A673 (cell line): ENCODE measurements at regions not wholly inside any gene's neighbourhood (a gene's known extent, or its start where the extent isn't known, plus 50 kb on each side); places are given as distances from the start of the nearest gene placed in this dataset.

Experiments
- BruUV-seq: library from RNA; stranded (reverse); fragments of 400-500 nt; replicated peaks from 2 replicates; lab custom pipeline; 2021; lab: Mats Ljungman, UMichigan
- CTCF ChIA-PET: fragments of 300-600 bp; sonication (Branson Sonifier 250); formaldehyde crosslinking; loops from one replicate; lab custom pipeline; 2022; ENCODE audit warnings: antibody characterized with exemption; lab: Charles Lee
- POLR2A ChIA-PET: fragments of 300-600 bp; sonication (Branson Sonifier 250); formaldehyde crosslinking; loops from one replicate; lab custom pipeline; 2022; ENCODE audit warnings: antibody characterized with exemption; ENCODE audit not compliant: low non-redundant PET; lab: Charles Lee
- DNase-seq: peaks from one replicate; pipeline ENCODE4 v3.0.0-alpha.2; 2015; ENCODE audit warnings: low spot score
- H3K27ac ChIP-seq: fragments of 200-600 bp; sonication (generic); 2 replicates; pipeline ENCODE4 v1.5.1; 2016; ENCODE audit warnings: mixed run types, low read depth, mild to moderate bottlenecking, mixed read lengths, antibody characterized with exemption, low read length; ENCODE audit not compliant: poor library complexity, severe bottlenecking
- H3K27me3 ChIP-seq: fragments of 200-600 bp; sonication (generic); replicated peaks from 2 replicates; pipeline ENCODE4 v1.6.1; 2017; ENCODE audit warnings: mixed run types, low read depth, mild to moderate bottlenecking, mixed read lengths, antibody characterized with exemption, low read length; ENCODE audit not compliant: insufficient read depth, poor library complexity
- H3K36me3 ChIP-seq: fragments of 200-600 bp; sonication (generic); 2 replicates; pipeline ENCODE4 v1.6.1; 2016; ENCODE audit warnings: mixed run types, mild to moderate bottlenecking, mixed read lengths, antibody characterized with exemption, low read length; ENCODE audit not compliant: insufficient read depth, poor library complexity, severe bottlenecking
- H3K4me1 ChIP-seq: fragments of 200-600 bp; sonication (generic); 2 replicates; pipeline ENCODE4 v1.6.1; 2017; ENCODE audit warnings: mixed run types, mild to moderate bottlenecking, mixed read lengths, antibody characterized with exemption, low read length; ENCODE audit not compliant: insufficient read depth, poor library complexity, severe bottlenecking
- H3K4me3 ChIP-seq: fragments of 200-600 bp; sonication (generic); 2 replicates; pipeline ENCODE4 v1.5.1; 2016; ENCODE audit warnings: low read depth, mixed run types, mild to moderate bottlenecking, mixed read lengths, low read length; ENCODE audit not compliant: poor library complexity, severe bottlenecking
- H3K9me3 ChIP-seq: fragments of 200-600 bp; sonication (generic); 2 replicates; pipeline ENCODE4 v1.6.1; 2016; ENCODE audit warnings: mixed run types, low read depth, mild to moderate bottlenecking, mixed read lengths, antibody characterized with exemption, low read length; ENCODE audit not compliant: poor library complexity, severe bottlenecking
- CTCF ChIP-seq: fragments of 300-800, 200-600 bp; sonication (generic); conservative IDR thresholded peaks from 2 replicates; pipeline ENCODE4 v1.5.1; 2017; ENCODE audit warnings: low read depth, mild to moderate bottlenecking, antibody characterized with exemption, low read length, moderate library complexity, mixed read lengths
- EZH2 ChIP-seq: fragments of 200-600 bp; sonication (generic); IDR thresholded peaks from 2 replicates; pipeline ENCODE4 v1.6.1; 2017; ENCODE audit warnings: borderline replicate concordance, low read depth, mild to moderate bottlenecking, mixed read lengths, antibody characterized with exemption, low read length; ENCODE audit not compliant: poor library complexity, severe bottlenecking
- intact Hi-C: fragments of 100-400 bp; cut with micrococcal nuclease; formaldehyde crosslinking; loops from one replicate; pipeline ENCODE4 v1.10.0; 2022; ENCODE audit not compliant: unreplicated experiment

- Histone ChIP-seq H3K9me3 (no peaks in the 10 kb centered on the region), H3K36me3 (no peaks in the 10 kb centered on the region), H3K27ac (no peak overlapping the region), H3K27me3 (no peaks in the 10 kb centered on the region), H3K4me1 (no peaks in the 10 kb centered on the region), H3K4me3 (no peak overlapping the region)
- DNase-seq = no peak
- BruUV-seq = no TSS peak
- intact Hi-C loops = no loop called here
- POLR2A ChIA-PET = no interaction called here
- CTCF ChIA-PET = no interaction called here
- TF ChIP-seq EZH2 (no peak), CTCF (no peak)
These were observed 54.8 kb upstream of the PLEKHA5 start for GRCh38 chr12:19074700-19075099.

DNA sequence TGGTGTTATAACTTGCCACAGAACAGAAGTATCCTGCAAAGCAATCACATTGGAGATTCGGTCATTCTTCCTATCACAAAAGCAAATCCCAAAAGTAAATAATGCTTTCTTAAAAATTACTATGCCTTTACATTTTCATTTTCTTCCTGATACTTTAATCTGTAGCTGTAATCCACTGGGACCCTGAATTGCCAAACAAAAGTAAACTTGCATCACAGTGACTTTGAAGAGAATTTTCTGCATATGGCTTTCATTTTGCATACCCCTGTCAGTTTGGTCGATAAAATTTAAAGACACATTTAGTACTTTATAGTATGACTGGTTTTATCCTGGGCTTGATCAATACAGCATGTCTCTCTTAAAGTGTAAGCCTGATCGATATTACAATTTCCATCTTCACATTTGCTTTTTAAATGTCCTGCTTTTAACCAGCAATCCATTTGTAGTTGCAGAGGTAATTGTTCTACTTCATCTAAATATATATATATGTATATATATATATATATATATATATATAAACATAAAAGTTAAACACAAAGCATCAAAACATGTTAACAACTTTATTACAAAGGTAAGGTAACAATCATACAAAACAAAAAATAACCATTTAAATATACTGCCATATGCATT lies 53.7 kb upstream of the PLEKHA5 start:
- intact Hi-C loops = no loop called here
- CTCF ChIA-PET = no interaction called here

More for the DNA sequence above, 53.7 kb upstream of the PLEKHA5 start:
- TF ChIP-seq EZH2 = no peak
- TF ChIP-seq CTCF = no peak
- H3K4me1 ChIP-seq = no peaks in the 10 kb centered on the region
- H3K9me3 ChIP-seq = no peaks in the 10 kb centered on the region
- DNase-seq = no peak
- H3K36me3 ChIP-seq = no peaks in the 10 kb centered on the region
- POLR2A ChIA-PET = no interaction called here
- no peaks in the 10 kb centered on the region for H3K27me3 ChIP-seq
- no peak overlapping the region for H3K27ac ChIP-seq
- no TSS peak for BruUV-seq
- no peak overlapping the region for H3K4me3 ChIP-seq
